ENCODE measurements at regions not wholly inside any gene's neighbourhood (a gene's known extent, or its start where the extent isn't known, plus 50 kb on each side); places are given as distances from the start of the nearest gene placed in this dataset.

DNA sequence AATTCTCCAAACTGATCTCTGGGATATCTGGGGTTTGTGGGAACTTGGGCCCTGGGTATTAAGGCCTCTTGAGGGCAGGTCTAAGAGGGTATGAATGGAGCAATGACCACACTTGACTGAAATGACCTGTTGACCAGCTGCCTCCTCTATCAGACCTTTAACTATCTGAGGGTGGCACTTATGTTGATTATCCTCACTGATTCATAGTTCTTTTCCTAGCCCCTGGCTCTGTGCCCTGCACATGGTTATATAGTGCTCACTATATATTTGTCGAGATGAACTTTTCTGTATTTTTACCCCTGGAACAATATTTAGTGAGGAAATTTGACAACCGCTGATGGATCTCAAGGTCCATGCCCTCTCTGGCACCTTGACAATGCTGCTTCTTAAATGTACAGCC is 305.5 kb upstream of the PLET1 start:
- Histone ChIP-seq H3K4ac (ENCODE audit: low read depth, low read length) (no peak overlapping the region), H3K23ac (ENCODE audit: low read depth, low read length) (no peak overlapping the region), H2BK15ac (ENCODE audit: low read depth, low read length) (no peak overlapping the region), H3K79me1 (ENCODE audit: low read depth in 1 of 2, low read length in 2 of 2) (no peaks in the 10 kb centered on the region), H3K4me1 (ENCODE audit: control insufficient read depth, insufficient read depth, low read length) (peaks cover 2% of the 10 kb centered on the region; the same call in 1 of the 2 replicates), H3K9me1 (ENCODE audit: insufficient read depth, low read length) (0 out of 2 replicates have a peak, but pooled peaks cover 2% of the 10 kb centered on the region), H4K91ac (ENCODE audit: insufficient read depth, low read depth, low read length) (no peak overlapping the region), H2AK9ac (replicated peaks; ENCODE audit: low read depth, low read length, poor library complexity) (no peak overlapping the region), H2AK5ac (ENCODE audit: low read depth, low read length) (no peak overlapping the region), H3K4me3 (ENCODE audit: insufficient read depth, low read depth, low read length) (no peak overlapping the region), H3K36me3 (ENCODE audit: control insufficient read depth, insufficient read depth, low read length) (no peaks in the 10 kb centered on the region), H3K18ac (ENCODE audit: low read depth, low read length) (no peak overlapping the region), H3K56ac (ENCODE audit: extremely low read depth, insufficient read depth, low read length) (no peak overlapping the region), H2BK5ac (ENCODE audit: low read depth, low read length, poor library complexity, severe bottlenecking) (no peak overlapping the region), H3K14ac (replicated peaks; ENCODE audit: low read depth, low read length) (no peak overlapping the region), H2BK120ac (ENCODE audit: low read depth, low read length) (no peak overlapping the region), H3K9ac (ENCODE audit: low read depth, low read length) (no peak overlapping the region), H2AFZ (replicated peaks; ENCODE audit: low read length, poor library complexity) (no peak overlapping the region), H3K27me3 (ENCODE audit: control insufficient read depth, insufficient read depth, low read length) (peaks cover 29% of the 10 kb centered on the region), H4K5ac (ENCODE audit: low read depth, low read length) (no peak overlapping the region), H3K4me2 (ENCODE audit: low read depth, low read length) (no peak overlapping the region), H3K27ac (ENCODE audit: insufficient read depth, low read length) (no peak overlapping the region), H2BK20ac (ENCODE audit: low read depth, low read length) (no peak overlapping the region), H3K9me3 (ENCODE audit: control insufficient read depth, insufficient read depth, low read length) (no peaks in the 10 kb centered on the region), H4K8ac (ENCODE audit: low read depth in 2 of 2, low read length in 2 of 2) (no peak overlapping the region), H4K20me1 (ENCODE audit: insufficient read depth, low read length) (no peaks in the 10 kb centered on the region)
- TF ChIP-seq BHLHE40 (IDR thresholded peaks at IDR 0.05; ENCODE audit: low read depth, low read length) (no peak), NFE2L2 (IDR thresholded peaks at IDR 0.05; ENCODE audit: low read depth, low read length) (no peak), RCOR1 (IDR thresholded peaks at IDR 0.05; ENCODE audit: insufficient replicate concordance, low read length) (no peak), CEBPB (IDR thresholded peaks at IDR 0.05; ENCODE audit: low read depth, low read length) (no peak), CHD1 (IDR thresholded peaks at IDR 0.05; ENCODE audit: low read depth, low read length) (no peak), SMC3 (IDR thresholded peaks at IDR 0.05; ENCODE audit: low read depth, low read length) (no peak), FOS (IDR thresholded peaks at IDR 0.05; ENCODE audit: low read depth, low read length) (no peak), MAZ (IDR thresholded peaks at IDR 0.05; ENCODE audit: borderline replicate concordance, low read depth, low read length) (no peak), RAD21 (IDR thresholded peaks at IDR 0.05; ENCODE audit: low read length) (no peak), POLR2A (IDR thresholded peaks at IDR 0.05; ENCODE audit: low read depth, low read length) (no peak), MAFK (IDR thresholded peaks at IDR 0.05; ENCODE audit: low read depth, low read length) (no peak), RFX5 (IDR thresholded peaks at IDR 0.05; ENCODE audit: low read depth, low read length) (no peak), MXI1 (IDR thresholded peaks at IDR 0.05; ENCODE audit: borderline replicate concordance, low read depth, low read length) (no peak)
- TF ChIP-seq, protein P1, sequence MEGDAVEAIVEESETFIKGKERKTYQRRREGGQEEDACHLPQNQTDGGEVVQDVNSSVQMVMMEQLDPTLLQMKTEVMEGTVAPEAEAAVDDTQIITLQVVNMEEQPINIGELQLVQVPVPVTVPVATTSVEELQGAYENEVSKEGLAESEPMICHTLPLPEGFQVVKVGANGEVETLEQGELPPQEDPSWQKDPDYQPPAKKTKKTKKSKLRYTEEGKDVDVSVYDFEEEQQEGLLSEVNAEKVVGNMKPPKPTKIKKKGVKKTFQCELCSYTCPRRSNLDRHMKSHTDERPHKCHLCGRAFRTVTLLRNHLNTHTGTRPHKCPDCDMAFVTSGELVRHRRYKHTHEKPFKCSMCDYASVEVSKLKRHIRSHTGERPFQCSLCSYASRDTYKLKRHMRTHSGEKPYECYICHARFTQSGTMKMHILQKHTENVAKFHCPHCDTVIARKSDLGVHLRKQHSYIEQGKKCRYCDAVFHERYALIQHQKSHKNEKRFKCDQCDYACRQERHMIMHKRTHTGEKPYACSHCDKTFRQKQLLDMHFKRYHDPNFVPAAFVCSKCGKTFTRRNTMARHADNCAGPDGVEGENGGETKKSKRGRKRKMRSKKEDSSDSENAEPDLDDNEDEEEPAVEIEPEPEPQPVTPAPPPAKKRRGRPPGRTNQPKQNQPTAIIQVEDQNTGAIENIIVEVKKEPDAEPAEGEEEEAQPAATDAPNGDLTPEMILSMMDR (conservative IDR thresholded peaks at IDR 0.05; ENCODE audit: low read depth, low read length), result no peak
- TF ChIP-seq, protein P2, sequence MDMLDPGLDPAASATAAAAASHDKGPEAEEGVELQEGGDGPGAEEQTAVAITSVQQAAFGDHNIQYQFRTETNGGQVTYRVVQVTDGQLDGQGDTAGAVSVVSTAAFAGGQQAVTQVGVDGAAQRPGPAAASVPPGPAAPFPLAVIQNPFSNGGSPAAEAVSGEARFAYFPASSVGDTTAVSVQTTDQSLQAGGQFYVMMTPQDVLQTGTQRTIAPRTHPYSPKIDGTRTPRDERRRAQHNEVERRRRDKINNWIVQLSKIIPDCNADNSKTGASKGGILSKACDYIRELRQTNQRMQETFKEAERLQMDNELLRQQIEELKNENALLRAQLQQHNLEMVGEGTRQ (IDR thresholded peaks at IDR 0.05; ENCODE audit: low read depth, low read length), result no peak
- TF ChIP-seq, protein P3, sequence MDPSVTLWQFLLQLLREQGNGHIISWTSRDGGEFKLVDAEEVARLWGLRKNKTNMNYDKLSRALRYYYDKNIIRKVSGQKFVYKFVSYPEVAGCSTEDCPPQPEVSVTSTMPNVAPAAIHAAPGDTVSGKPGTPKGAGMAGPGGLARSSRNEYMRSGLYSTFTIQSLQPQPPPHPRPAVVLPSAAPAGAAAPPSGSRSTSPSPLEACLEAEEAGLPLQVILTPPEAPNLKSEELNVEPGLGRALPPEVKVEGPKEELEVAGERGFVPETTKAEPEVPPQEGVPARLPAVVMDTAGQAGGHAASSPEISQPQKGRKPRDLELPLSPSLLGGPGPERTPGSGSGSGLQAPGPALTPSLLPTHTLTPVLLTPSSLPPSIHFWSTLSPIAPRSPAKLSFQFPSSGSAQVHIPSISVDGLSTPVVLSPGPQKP (IDR thresholded peaks at IDR 0.05; ENCODE audit: borderline replicate concordance, low read depth, low read length), result no peak
- POLR2A ChIA-PET (ENCODE audit: unreplicated experiment), result no interaction called here
- no CpG with 5 or more reads among the region's 2 CpGs for WGBS, 2 experiments (ENCODE audit: extremely low coverage in 2 of 2, insufficient read length in 1 of 2)
- DNase-seq (no peak), ATAC-seq (ENCODE audit: low read depth) (no peak)
- BruUV-seq (replicated peaks), result no TSS peak
- in situ Hi-C loops (cut with MboI; ENCODE audit: low sequenced_read_pairs) (no loop called here), intact Hi-C loops (cut with micrococcal nuclease) (no loop called here), dilution Hi-C loops (cut with HindIII; ENCODE audit: low sequenced_read_pairs, unreplicated experiment) (no loop called here)
- CTCF ChIA-PET, result no interaction called here
